ENCODE measurements at regions not wholly inside any gene's neighbourhood (a gene's known extent, or its start where the extent isn't known, plus 50 kb on each side); places are given as distances from the start of the nearest gene placed in this dataset.

DNA sequence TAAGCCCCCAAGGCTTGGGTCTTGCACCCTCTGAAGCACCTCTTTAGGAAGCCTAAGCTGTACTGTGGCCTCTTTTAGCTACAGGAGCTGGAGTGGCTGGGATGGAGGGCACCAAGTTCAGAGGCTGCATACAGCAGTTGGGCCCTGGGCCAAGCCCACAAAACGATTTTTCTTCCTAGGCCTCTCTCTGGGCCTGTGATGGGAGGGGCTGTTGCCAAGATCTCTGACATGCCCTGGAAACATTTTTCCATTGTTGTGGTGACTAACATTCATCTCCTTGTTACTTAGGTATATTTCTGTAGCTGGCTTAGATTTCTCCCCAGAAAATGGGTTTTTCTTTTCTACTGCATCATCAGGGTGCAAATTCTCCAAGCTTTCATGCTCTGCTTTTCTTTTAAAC is 375.7 kb upstream of the NPSR1 start:
- TF ChIP-seq, protein P1, sequence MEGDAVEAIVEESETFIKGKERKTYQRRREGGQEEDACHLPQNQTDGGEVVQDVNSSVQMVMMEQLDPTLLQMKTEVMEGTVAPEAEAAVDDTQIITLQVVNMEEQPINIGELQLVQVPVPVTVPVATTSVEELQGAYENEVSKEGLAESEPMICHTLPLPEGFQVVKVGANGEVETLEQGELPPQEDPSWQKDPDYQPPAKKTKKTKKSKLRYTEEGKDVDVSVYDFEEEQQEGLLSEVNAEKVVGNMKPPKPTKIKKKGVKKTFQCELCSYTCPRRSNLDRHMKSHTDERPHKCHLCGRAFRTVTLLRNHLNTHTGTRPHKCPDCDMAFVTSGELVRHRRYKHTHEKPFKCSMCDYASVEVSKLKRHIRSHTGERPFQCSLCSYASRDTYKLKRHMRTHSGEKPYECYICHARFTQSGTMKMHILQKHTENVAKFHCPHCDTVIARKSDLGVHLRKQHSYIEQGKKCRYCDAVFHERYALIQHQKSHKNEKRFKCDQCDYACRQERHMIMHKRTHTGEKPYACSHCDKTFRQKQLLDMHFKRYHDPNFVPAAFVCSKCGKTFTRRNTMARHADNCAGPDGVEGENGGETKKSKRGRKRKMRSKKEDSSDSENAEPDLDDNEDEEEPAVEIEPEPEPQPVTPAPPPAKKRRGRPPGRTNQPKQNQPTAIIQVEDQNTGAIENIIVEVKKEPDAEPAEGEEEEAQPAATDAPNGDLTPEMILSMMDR (IDR thresholded peaks at IDR 0.05), result no peak
- TF ChIP-seq EP300 (IDR thresholded peaks at IDR 0.05), result no peak
